IMR-90 (cell line): ENCODE measurements at regions not wholly inside any gene's neighbourhood (a gene's known extent, or its start where the extent isn't known, plus 50 kb on each side); places are given as distances from the start of the nearest gene placed in this dataset.

Experiments used
- POLR2A ChIP-seq: IDR thresholded peaks from 2 replicates; pipeline ENCODE4 v1.6.1; 2012; ENCODE audit warnings: mild to moderate bottlenecking, low read depth, low read length
- TF ChIP-seq, protein P1 (sequence below): fragments of 150-350 bp; IDR thresholded peaks from 2 replicates; pipeline ENCODE4 v1.6.1; 2017; ENCODE audit warnings: mild to moderate bottlenecking, antibody characterized with exemption, low read length, low read depth

- TF ChIP-seq POLR2A = no peak
- TF ChIP-seq, protein P1, sequence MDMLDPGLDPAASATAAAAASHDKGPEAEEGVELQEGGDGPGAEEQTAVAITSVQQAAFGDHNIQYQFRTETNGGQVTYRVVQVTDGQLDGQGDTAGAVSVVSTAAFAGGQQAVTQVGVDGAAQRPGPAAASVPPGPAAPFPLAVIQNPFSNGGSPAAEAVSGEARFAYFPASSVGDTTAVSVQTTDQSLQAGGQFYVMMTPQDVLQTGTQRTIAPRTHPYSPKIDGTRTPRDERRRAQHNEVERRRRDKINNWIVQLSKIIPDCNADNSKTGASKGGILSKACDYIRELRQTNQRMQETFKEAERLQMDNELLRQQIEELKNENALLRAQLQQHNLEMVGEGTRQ = no peak
These were observed 440.2 kb downstream of the PTPRU start for GRCh38 chr1:29676496-29676895.
